Uterus (tissue), 2 donors: ENCODE measurements at regions not wholly inside any gene's neighbourhood (a gene's known extent, or its start where the extent isn't known, plus 50 kb on each side); places are given as distances from the start of the nearest gene placed in this dataset.

ENCODE experiments used
- CTCF ChIP-seq, 4 experiments: fragments of 200-600 bp in 2 of 4; fragments of 450-650 bp in 2 of 4; sonication (generic) in 2 of 4; IDR thresholded peaks; one replicate each; pipeline ENCODE4 v1.5.1; 2016 to 2019; ENCODE audit warnings: antibody characterized with exemption in 4 of 4, mild to moderate bottlenecking in 2 of 4, moderate library complexity in 1 of 4
- POLR2A ChIP-seq, 2 donors: fragments of 450-650 bp; IDR thresholded peaks; one replicate each; pipeline ENCODE4 v1.6.1; 2016; ENCODE audit warnings: antibody characterized with exemption in 2 of 2, mild to moderate bottlenecking in 1 of 2, moderate library complexity in 1 of 2

GRCh38 chrX:26653050-26653449 lies 437.1 kb downstream of the MAGEB5 start:
- TF ChIP-seq CTCF (IDR thresholded peaks at IDR 0.05) = no peak
- TF ChIP-seq POLR2A (IDR thresholded peaks at IDR 0.05) = no peak
